Activated T-cell treated with anti-CD3 and anti-CD28 coated beads, Interleukin-2, amount 50 U/mL, for 1 hour (primary cell): ENCODE measurements at regions not wholly inside any gene's neighbourhood (a gene's known extent, or its start where the extent isn't known, plus 50 kb on each side); places are given as distances from the start of the nearest gene placed in this dataset.
"Not testable (repeated sequence)": the region's sequence is repeated elsewhere in the genome, so short reads cannot be mapped to it uniquely, and the experiment has no call there.

ENCODE experiments used
- DNase-seq: peaks from one replicate; pipeline ENCODE4 v3.0.0-alpha.2; 2020

DNA sequence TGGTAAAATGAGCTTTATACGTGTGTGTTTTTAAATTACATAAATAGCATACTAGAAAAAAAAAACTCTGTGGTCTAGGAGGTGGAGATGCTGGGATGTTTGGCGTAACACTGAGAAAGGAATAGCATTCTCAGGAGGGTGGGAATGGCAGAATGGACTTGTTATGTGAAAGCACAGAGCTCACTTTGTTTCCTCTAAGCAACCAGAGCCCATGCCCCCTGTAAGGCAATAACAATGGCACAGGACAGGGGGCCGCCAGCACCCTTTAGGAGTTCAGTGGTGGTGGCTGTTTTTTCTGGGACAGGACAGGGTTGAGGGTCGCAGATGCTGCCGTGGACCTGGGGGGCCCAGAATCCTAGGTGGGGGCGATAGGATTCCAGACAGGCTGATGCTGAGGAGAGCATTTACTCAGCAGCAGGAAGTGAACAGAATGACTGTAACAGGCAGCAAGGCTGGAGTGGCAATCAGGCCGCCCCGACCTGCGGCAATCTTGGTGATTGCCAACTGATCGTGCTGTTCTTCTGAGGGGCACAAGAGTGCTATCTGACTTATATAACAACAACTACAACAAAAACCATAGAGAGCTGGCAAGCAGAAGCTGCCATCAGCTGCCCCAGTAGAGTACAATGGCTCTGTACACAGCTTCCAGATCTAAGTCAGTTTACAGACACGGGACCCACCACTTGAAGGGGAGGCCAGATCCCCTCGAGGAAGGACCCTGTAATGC lies 160.4 kb downstream of the UACA start:
- DNase-seq = no peak

DNA sequence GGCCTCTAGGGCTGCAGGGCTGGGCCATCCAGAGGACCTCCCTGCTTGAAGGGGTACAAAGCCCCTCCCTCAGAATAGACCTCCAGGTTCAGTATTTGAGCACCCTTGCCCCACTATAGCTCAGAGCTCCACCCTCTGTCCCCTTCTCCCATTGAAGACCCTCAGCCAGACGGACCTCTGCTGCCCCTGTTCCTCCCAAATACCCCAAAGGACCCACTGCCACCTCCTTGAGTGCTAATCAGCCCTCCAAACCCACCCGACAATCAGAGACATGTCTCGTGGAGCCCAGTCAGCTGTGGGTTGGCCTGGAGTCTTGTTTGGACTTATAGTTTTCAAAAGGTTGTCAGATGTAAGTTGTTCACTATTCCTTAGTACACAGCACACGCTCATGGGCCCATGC lies 161.1 kb downstream of the UACA start:
- no peak for DNase-seq

DNA sequence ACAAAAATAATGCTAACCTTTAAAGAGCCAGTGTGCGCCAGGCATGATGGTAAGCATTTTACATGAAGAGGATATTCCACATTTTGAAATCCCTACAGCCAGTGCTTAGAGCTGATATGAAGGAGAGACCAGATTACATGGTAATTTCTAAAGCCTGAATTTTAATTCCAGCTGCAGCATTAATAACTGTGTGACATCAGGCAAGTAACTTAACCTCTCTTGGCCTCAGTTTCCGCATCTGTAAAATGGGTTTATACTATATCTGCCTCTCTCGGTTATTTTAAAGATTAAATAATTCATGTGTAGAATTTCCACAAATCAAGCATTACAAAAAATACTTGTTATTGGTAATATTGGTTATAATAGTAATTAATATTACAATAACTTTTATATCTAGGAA lies 165.4 kb downstream of the UACA start:
- no peak for DNase-seq

DNA sequence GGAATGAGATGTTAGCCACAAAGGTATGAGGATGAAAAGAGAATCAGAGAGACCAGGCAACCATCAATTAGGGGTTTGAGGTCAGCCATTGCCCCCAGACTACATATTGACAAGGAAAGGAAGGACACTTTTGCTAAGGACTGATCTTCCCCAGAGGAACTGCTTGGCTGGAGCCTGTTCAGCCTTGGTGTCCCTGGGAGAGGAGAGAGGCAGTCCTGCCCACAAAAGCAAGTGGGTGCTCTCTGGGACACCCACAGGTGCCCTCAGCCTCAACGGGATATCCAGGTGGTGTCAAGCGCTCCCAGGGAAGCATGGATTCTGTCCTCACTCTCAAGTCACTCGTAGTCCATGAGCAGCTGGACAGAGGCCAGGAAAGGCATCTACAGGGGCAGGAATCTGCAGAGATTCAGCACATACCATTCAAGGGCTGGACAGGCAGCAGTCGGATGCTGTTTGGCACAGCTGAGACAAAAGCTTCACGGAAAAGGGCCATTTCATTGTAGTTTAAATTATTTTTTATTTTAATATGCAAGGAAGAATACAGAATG lies 166.2 kb downstream of the UACA start:
- no peak for DNase-seq

DNA sequence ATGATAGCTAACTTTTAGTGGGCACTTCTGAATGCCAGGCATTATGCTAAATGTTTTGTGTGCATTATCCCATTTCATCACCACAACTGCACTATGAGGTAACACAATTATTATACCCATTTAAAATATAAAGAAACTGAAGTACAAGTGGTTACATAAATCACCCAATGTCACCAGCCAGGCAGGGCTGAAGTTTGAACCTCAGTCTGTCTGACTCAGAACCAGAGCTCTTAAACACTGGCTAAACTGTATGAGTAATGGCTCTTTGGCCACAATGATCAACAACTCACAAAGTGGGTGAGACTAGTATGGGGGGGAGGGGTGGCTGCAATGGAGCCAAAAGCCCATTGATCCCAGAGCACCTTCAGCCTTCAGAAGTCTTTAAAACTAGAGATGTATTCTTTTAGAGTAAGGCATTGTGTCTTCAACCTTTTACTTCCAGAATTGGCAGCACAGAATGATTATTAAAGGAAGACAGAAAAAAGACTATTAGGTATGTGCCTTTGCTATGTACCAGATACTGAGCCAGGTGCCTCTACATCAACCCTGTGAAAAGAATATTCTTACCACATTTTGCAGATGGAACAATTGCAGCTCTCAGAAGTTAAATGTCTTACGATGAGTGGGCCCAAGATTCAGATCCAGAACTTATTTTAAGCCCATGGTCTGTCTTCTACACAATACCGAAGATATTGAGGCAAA lies 166.9 kb downstream of the UACA start:
- DNase-seq = no peak

DNA sequence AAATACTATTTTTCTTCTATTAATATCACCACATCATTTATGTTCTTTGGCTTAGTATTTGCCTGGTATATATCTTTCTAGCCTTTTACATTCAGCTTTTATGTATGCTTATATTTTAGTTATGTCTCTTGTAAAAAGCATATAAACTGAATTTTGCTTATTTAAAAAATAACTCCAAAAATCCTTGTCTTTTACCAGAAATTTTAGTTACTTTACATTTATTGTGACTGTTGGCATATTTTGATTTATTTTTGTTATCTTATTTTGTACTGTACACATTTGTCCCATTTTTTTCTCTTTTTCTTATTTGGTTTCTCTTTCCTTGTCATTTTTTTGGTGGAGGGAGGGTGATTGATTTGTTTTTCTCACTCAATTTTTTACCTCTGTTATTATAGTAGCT lies 169.6 kb downstream of the UACA start:
- DNase-seq = no peak

DNA sequence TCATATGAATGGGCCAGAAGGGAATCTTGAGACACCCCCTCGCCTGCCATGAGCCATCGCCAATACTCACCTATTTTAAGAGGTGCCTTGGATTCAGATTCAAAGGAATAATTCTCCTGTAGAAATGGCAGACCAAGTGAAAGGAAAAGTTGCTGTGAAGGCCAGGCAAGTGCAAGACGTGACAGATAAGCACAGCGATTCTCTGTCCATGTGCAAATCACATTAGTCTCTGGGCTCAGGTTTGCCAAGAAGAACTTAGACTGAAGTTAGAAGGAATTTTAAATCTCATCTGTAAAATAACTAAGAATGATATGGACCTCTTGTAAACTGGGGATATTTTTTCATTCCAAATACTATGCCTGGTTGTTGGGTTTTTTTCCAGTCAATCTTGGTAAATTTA lies 173.6 kb downstream of the UACA start:
- DNase-seq = no peak

DNA sequence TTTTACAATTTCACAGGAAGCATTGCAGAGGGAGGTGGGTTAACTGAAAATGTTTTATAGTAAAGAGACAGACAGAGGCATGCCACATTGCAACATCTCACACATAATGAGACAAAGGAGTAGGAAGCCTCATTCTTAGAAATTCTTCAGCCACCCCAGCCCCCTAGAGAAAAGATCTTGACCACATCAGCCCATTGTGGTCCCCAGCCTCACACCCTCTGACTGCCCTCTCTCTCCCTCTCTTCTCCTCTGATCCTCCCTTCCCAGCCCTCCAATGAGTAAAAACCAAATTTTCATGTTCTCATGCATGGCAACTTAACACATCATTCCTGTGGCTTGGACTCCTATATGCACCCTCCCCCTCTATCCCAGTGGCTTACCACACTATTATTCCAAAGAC lies 174.1 kb downstream of the UACA start:
- no peak for DNase-seq

DNA sequence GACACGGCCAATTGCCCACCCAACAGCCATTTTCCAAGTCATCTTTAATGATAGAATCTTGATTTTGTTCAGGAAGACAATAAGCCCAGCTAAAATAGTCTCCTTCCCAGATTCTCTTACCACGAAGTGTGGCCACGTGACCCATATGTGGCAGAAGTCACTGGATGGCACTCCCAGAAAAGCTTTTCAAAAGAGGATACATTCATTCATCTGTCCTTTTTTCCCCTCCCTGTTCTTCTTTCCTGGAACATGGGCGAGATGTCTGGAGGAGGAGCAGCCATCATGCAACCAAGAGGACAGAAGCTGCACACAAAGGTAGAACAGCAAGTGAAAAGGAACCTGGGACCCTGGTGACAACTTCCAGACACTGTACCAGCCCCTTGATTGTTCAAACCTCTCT lies 174.7 kb downstream of the UACA start:
- no peak for DNase-seq

DNA sequence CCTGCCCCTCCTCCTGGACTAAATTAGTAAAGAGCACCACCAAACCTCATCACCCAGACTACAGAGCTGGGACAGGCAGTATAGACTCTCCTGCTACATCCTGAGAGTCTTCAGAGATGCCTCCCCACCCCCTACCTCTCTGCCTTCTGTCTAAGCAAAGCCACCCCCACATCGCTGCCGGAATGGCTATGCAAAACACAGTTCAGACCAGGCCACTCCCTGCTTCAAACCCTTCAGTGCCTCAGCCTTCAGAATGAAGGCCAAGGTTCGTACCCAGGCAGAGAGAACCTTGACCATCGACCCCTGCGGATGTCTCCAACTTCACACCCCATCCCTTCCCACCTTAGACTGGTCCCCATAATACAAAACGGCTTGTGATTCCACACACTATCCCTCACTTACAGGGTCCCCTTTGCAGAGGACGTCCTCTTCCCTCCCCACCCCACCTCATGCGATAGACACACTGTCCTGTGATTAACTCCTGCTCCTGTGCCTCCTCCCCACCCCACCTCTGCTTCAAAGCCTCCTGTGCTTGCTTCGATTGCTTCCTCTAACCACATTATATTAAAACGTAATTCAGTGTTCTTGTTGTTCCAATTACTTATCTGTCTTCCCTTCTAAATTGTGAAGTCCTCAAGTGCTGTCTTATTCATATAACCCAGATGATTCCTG lies 175.3 kb downstream of the UACA start:
- DNase-seq = no peak

DNA sequence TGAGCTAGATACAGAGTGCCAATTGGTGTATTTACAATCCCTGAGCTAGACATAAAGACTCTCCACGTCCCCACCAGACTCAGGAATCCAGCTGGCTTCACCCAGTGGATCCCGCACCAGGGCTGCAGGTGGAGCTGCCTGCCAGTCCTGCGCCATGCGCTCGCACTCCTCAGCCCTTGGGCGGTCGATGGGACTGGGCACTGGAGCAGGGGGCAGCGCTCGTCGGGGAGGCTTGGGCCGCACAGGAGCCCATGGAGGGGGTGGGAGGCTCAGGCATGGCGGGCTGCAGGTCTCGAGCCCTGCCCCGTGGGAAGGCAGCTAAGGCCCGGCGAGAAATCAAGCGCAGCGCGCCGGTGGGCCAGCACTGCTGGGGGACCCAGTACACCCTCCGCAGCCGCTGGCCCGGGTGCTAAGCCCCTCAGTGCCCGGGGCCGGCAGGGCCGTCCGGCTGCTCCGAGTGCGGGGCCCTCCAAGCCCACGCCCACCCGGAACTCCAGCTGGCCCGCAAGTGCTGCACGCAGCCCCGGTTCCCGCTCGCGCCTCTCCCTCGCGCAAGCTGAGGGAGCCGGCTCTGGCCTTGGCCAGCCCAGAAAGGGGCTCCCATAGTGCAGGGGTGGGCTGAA lies 176.2 kb downstream of the UACA start:
- DNase-seq = not testable (repeated sequence)

DNA sequence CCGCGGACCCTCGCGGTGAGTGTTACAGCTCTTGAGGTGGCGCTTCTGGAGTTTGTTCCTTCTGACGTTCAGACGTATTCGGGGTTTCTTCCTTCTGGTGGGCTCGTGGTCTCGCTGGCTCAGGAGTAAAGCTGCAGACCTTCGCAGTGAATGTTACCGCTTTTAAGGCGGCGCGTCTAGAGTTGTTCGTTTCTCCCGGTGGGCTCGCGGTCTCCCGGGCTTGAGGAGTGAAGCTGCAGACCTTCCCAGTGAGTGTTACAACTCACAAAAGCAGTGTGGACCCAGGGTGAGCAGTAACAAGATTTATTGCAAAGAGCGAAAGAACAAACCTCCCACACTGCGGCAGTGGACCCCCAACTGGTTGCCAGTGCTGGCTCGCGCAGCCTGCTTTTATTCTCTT lies 177.1 kb downstream of the UACA start:
- no peak for DNase-seq

DNA sequence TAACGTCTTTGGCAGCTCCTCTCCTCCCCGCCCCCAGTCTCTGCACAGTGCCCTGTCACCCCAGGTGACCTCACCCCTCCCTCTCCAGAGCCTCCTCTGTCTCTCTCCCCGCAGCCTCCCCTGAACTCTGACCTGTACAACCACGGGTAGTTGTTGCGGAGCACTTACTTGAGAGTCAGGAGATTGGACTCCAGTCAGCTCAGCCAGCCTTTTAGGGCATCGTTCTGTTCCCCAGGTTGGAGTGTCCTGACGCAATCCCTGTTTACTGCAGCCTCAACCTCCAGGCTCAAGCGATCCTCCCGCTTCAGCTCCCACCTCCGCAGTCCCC lies 177.7 kb downstream of the UACA start:
- DNase-seq = peak; percentile 23

DNA sequence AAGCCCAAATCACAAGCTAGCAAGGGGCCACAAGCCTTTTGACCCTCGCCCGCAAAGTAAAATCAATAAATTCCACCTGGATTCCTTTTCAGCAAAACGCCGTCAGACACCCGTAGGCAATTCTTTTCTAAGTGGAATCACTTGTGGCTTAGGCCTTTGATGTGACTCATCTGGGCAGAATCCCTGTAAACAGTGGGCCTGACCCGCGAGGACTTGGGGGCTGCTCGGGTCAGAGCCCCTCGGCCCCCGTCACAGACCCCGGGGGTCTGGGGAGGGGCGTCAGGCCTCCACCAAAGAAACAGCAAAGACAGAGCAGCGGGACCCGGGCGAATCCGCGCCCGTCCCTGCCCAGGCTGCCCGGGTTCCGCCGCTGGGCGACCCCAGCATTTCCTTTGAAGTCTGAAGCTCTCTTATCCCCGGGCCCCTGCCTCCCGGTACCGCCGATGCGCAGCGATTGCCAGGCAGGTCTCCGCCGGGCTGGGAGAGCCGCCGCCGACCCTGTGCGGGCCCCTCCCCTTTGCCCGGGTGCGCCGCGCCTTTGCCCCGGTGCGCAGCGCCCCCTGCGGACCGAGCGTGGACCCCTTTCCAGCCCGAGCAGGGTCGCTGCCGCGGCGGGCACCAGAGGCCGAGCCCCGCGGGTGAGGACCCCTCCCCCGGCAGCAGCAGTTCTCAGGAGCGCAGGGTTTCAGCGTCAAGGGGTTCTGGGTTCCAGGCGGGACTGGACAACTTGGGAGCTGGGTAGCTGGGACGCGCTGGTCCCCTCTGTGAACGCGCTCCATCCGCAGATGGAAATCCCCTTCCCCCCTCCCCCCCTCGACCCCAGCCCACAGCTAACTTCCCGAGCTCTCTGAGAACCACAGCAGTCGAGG lies 178.3 kb downstream of the UACA start:
- DNase-seq = peak; percentile 72

DNA sequence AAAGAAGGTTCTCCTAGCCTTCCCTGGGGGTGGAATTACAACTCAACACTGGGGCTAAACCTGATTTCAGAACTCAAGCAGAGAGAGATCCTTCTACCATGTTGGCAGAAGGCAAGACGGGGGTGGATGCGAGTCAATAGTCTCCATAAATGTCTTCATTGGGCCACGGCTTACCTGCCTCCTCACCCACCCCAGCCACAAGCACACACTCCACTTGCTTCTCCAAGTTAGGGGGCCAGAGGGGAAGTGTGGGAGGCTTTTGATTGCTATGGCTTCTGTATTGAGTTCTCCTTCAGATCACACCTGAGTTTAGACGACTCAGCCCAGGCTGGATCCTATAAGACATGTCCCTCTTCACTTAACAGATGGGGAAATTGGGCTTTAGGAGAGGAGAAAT lies 178.9 kb downstream of the UACA start:
- DNase-seq = no peak

DNA sequence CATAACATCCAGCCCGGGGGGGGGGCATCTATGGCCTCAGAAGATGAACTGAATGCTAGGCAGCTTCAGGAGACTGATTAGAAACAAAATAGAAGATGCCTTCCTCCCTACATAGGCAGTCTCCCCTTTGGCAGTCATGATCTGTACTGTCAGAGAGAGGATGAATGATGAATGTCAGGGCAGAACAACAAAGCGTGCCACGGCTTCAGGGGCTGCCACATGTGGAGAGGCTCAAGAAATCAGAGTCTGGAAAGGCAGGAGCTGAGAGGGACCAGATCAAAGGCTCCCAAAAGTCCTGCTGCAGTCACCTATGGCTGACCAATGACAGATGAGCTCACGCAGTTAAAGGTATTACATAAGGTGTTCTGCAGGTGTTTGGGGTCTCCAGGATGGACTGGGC lies 180.4 kb downstream of the UACA start:
- DNase-seq = no peak

DNA sequence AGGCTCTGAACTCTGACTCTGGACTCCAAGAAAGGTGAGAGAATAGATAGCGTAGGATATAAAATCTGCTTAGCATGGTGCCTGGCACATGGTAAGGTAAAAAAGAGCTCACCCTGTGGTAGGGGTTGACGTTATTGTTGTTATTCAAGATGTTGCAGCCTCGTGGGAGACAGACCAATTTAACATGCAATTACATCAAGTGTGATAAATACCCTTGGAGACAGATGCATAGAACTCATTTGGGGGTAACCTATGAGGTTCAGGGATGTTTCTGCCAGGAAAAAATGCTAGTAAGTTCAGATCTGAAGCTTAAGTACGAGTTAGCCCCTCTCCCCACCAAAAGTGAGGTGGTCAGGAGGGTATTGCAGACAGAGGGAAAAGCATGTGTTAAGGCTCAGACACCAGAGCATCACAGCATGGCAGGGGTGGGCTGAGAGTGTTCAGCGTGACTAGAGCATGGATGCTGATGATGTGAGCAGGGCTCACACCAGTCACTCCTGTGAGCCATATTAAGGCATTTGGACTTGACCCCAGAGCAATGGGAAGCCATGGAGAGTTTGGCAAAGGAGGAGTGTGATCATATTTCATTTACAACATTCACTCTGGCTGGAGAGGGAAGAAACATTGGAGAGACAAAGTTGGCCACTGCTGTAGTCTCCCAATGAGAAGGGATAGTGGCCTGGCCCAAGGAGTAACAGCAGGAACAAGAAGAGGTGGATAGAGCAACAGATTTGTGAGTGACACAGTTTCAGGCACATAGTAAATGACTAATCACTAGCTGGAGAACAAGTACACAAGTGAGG lies 181.0 kb downstream of the UACA start:
- DNase-seq = no peak

DNA sequence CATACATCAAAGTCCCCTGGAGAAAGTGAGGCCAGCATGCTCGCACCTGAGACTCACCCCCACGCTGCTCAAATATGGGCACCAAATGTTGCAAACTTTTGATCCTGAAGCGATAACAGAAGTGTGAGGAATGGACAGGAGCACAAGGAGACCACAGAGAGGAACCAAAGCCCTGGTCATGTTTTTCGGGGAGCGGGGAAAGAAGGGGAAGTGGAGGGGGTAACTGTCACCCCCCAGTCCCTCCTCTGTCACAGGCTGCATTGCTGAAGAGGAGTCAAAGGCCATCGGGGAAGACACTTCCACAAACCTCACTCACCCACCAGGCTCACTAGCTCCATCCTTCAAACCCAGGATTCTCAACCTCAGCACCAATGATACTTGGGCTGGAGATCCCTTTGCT lies 182.4 kb downstream of the UACA start:
- DNase-seq = no peak

DNA sequence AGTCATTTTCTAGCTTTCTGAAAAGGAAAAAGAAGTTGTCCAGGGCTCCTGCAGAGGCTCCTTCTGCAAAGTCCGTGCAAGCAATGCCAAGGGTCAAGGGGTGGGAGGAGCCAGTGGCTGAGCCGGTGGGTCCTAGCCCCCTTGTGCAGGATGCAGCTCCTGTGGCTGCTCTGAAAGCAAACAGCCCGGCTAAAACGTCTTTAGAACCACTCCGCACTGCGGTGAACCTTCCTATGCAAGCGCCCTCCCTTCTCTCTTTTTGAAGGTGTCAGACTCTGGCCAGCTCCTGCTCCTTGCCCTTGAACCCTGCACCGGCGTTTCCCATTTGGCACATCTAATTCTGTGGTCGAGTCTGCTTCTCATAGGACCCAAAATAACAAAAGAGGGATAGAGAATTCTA lies 183.1 kb downstream of the UACA start:
- DNase-seq = no peak

DNA sequence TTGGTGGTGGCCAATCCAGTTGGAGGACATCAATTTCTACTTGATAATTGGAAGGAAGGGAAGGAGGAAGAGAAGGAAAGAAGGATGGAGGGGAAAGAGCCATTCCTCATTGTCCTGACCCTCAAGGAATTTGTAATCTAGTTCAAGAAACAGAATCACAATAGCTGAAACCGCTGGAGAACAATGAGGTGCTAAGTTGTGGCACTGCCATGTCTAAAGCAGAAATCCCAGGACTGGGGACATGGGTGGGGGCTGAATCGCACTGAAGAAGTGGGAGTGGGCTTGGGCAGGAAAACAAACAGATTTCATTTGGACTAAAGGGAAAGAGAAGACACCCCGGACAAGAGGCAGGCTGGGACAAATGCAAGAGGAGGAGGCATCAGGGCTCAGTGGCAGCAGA lies 183.6 kb downstream of the UACA start:
- DNase-seq = no peak

DNA sequence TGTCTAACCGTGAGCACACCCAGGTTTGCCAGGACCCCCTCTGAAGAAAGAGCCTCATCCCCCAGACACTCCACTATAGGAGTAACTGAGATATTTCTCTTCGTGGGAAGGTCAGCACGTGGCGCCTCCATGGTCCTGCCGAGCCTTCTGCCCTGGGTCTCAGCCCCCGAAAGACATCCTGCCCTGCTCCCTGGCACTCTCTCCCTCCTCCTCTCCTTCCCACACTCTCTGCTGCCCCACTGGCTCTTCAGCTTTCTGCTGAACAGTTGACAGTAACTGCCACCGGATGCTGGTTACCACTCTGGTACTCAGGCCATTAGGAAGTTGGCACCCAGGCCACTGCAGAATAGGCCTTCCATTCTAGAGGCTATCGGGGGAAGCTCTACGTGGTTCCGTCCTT lies 185.2 kb downstream of the UACA start:
- no peak for DNase-seq

DNA sequence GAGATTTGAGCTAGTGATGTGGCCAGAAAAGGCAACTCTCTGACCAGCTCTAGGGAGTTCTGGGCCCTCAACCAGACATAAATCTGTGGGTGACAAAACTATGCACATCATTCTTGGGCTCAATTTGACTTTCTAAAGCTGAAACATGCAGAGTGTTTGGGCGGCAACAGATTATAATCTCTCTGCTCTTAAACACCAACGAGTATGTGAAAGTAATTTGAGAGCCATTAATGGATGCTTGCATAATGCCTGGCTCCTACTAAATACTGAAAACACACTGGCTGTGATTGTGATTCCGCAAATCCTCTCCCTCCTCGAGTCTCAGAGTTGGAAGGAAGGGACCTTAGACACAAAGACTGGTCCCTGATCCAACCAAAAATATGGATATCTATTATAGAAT lies 186.7 kb downstream of the UACA start:
- DNase-seq = no peak
